Lower leg skin (tissue), 4 donors: ENCODE measurements at regions not wholly inside any gene's neighbourhood (a gene's known extent, or its start where the extent isn't known, plus 50 kb on each side); places are given as distances from the start of the nearest gene placed in this dataset.
"Not testable (repeated sequence)": the region's sequence is repeated elsewhere in the genome, so short reads cannot be mapped to it uniquely, and the experiment has no call there.

Experiments used
- DNase-seq, 2 donors: peaks; one replicate each; pipeline ENCODE4 v3.0.0-alpha.2; 2019; ENCODE audit warnings: low spot score in 2 of 2
- H3K4me3 ChIP-seq: fragments of 200-600 bp; sonication (generic); 2 replicates; pipeline ENCODE4 v1.5.1; 2017; ENCODE audit warnings: mild to moderate bottlenecking, low read depth; ENCODE audit not compliant: poor library complexity, severe bottlenecking
- CTCF ChIP-seq, 3 donors: fragments of 450-650 bp; IDR thresholded peaks; one replicate each; pipeline ENCODE4 v1.5.1; 2016; ENCODE audit warnings: antibody characterized with exemption in 3 of 3, mild to moderate bottlenecking in 3 of 3, moderate library complexity in 2 of 3
- POLR2A ChIP-seq, 2 donors: fragments of 450-650 bp; IDR thresholded peaks; one replicate each; pipeline ENCODE4 v1.6.1; 2016 to 2017; ENCODE audit warnings: antibody characterized with exemption in 2 of 2, mild to moderate bottlenecking in 1 of 2, moderate library complexity in 1 of 2
- WGBS, 2 donors: methylation state at CpG; one replicate each; pipeline ENCODE4 v1.1.5; 2018; 5-methylcytosine and 5-hydroxymethylcytosine counted together
- intact Hi-C: fragments of 100-400 bp; cut with DNase I; formaldehyde crosslinking; loops from one replicate; pipeline ENCODE4 v1.15.0; 2023; ENCODE audit warnings: low total_unique reads

DNA sequence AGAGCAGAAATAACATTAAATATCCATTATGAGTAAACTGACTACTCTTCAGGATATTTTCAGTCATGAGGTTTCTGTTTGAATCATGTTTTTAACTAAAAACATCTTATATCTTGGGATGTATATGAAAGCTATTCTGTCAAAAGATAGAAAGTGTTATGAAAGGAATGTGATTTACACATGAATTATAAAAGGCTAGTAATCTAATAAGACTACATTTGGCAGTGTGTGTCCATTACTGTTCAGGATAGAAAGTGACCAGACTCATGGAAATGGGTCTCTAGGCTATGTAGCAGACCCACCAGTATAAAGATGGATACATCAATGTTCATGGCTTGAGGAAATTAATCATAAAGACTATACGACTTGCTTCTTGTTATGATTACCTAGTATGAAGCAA is 1328.2 kb upstream of the NUDT12 start:
- DNase-seq: no peak
- TF ChIP-seq POLR2A (IDR thresholded peaks at IDR 0.05) (no peak), CTCF (IDR thresholded peaks at IDR 0.05) (no peak)
- no peak overlapping the region for H3K4me3 ChIP-seq
- WGBS, 2 donors: 25 to 44% methylated on average over 1 of the region's 1 CpG
- intact Hi-C loops: no loop called here

- TF ChIP-seq CTCF (IDR thresholded peaks at IDR 0.05): no peak
- TF ChIP-seq POLR2A (IDR thresholded peaks at IDR 0.05): no peak
- no peak overlapping the region for H3K4me3 ChIP-seq
- intact Hi-C loops: no loop called here
- DNase-seq: no peak
- WGBS, 2 donors: 67 to 68% methylated on average over 4 of the region's 4 CpGs
Observed at GRCh38 chr5:104859437-104859836, 1296.8 kb upstream of the NUDT12 start.

DNA sequence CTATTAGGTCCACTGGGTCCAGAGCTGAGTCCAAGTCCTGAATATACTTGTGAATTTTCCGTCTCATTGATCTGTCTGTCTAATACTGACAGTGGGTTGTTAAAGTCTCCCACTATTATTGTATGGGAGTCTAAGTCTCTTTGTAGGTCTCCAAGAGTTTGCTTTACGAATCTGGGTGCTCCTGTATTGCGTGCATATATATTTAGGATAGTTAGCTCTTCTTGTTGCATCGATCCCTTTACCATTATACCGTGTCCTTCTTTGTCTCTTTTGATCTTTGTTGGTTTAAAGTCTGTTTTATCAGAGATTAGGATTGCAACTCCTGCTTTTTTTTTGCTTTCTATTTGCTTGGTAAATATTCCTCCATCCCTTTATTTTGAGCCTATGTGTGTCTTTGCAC is 1289.5 kb upstream of the NUDT12 start:
- 88 to 93% methylated on average over 5 of the region's 5 CpGs for WGBS, 2 donors
- intact Hi-C loops, DNase-seq, H3K4me3 ChIP-seq: not testable (repeated sequence)

DNA sequence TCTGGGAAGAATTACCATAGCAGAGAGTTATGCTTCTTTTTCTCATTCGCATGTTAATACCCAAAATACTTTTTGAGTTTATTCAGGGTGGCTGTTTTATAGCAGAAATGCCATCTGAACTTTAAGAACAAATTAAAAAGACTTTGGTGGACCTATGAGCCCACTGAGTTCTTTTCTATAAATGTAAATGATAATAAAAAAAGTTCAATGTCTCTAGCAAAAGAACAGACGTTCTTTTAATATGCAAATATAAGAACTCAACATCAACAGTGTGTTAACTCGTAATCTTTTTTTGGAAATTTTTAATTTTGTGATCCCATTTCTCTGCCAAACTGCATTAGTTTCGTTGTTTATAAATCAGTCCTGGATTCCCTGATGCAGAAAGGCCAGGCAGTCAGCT is 1283.0 kb upstream of the NUDT12 start:
- H3K4me3 ChIP-seq: no peak overlapping the region
- WGBS, 2 donors: 68 to 71% methylated on average over 4 of the region's 4 CpGs
- no peak for DNase-seq
- intact Hi-C loops: no loop called here
- TF ChIP-seq CTCF (IDR thresholded peaks at IDR 0.05): no peak
- TF ChIP-seq POLR2A (IDR thresholded peaks at IDR 0.05): no peak

DNA sequence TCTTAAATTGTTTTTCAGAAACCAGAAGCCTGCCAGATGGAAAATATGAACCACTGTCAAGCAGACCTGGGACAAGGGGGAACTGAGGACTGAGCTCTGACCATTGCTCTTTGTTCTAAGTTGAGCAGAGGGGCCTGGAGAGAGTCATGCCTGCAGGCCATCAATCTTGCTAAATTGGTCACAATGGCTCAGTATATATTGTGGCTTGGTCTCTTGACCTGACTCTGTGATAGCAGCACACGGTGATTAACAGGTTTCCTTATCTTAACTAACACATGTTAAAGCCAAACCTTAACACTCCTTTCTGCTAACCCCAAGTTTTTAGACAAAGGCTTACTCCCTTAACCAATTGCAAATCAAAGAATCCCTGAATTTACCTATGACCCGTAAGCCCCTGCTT is 1281.2 kb upstream of the NUDT12 start:
- WGBS, 2 donors: 33 to 63% methylated on average over 2 of the region's 2 CpGs
- intact Hi-C loops: no loop called here
- H3K4me3 ChIP-seq: no peak overlapping the region
- no peak for DNase-seq
- TF ChIP-seq CTCF (IDR thresholded peaks at IDR 0.05): no peak

- no peak overlapping the region for H3K4me3 ChIP-seq
- WGBS, 2 donors: 36 to 48% methylated on average over 1 of the region's 1 CpG
- intact Hi-C loops: no loop called here
- TF ChIP-seq CTCF (IDR thresholded peaks at IDR 0.05): no peak
- no peak for TF ChIP-seq POLR2A (IDR thresholded peaks at IDR 0.05)
- no peak for DNase-seq
Observed at GRCh38 chr5:104840284-104840683, 1277.7 kb upstream of the NUDT12 start.

GRCh38 chr5:104831515-104831914 is 1268.9 kb upstream of the NUDT12 start:
- whole genome bisulfite sequencing, 2 donors: 94 to 95% methylated on average over 3 of the region's 3 CpGs

More at GRCh38 chr5:104831515-104831914, 1268.9 kb upstream of the NUDT12 start:
- DNase-seq, intact Hi-C loops, H3K4me3 ChIP-seq: not testable (repeated sequence)
